ENCODE measurements at regions not wholly inside any gene's neighbourhood (a gene's known extent, or its start where the extent isn't known, plus 50 kb on each side); places are given as distances from the start of the nearest gene placed in this dataset.

GRCh38 chr2:126748188-126748760 is 92.3 kb downstream of the GYPC start:
- DNase-seq = no peak

- DNase-seq = no peak
Measured at GRCh38 chr2:126748929-126749518, 93.1 kb downstream of the GYPC start.

GRCh38 chr2:126749537-126749936 is 93.6 kb downstream of the GYPC start:
- DNase-seq = peak; percentile 20

GRCh38 chr2:126750506-126750905 is 94.5 kb downstream of the GYPC start:
- DNase-seq = no peak

GRCh38 chr2:126751477-126751876 is 95.5 kb downstream of the GYPC start:
- no peak for DNase-seq

GRCh38 chr2:126752876-126753275 is 96.9 kb downstream of the GYPC start:
- no peak for DNase-seq

GRCh38 chr2:126753501-126754212 is 97.7 kb downstream of the GYPC start:
- no peak for DNase-seq

GRCh38 chr2:126754240-126755004 is 98.5 kb downstream of the GYPC start:
- no peak for DNase-seq

GRCh38 chr2:126756125-126756524 is 100.2 kb downstream of the GYPC start:
- no peak for DNase-seq

- no peak for DNase-seq
Measured at GRCh38 chr2:126761256-126761980, 105.5 kb downstream of the GYPC start.

- DNase-seq = peak; percentile 53
Measured at GRCh38 chr2:126761981-126762878, 106.3 kb downstream of the GYPC start.

GRCh38 chr2:126764686-126765265 is 108.8 kb downstream of the GYPC start:
- DNase-seq = no peak

- DNase-seq = no peak
Measured at GRCh38 chr2:126765395-126765794, 109.4 kb downstream of the GYPC start.

- no peak for DNase-seq
Measured at GRCh38 chr2:126766295-126766968, 110.5 kb downstream of the GYPC start.

GRCh38 chr2:126766969-126767296 is 111.0 kb downstream of the GYPC start:
- DNase-seq = no peak

GRCh38 chr2:126769118-126769517 is 113.2 kb downstream of the GYPC start:
- DNase-seq = no peak

GRCh38 chr2:126770466-126770865 is 114.5 kb downstream of the GYPC start:
- no peak for DNase-seq

GRCh38 chr2:126771094-126771493 is 115.1 kb downstream of the GYPC start:
- no peak for DNase-seq

- DNase-seq = no peak
Measured at GRCh38 chr2:126771501-126772195, 115.7 kb downstream of the GYPC start.

GRCh38 chr2:126774290-126774689 is 118.3 kb downstream of the GYPC start:
- no peak for DNase-seq
